Stomach (tissue), 8 donors: ENCODE measurements at regions not wholly inside any gene's neighbourhood (a gene's known extent, or its start where the extent isn't known, plus 50 kb on each side); places are given as distances from the start of the nearest gene placed in this dataset.
"Not testable (repeated sequence)": the region's sequence is repeated elsewhere in the genome, so short reads cannot be mapped to it uniquely, and the experiment has no call there.

Source experiments
- DNase-seq, 2 donors: peaks; one replicate each; pipeline versions ENCODE4 v3.0.0 to v3.0.0-alpha.2; 2013 to 2019
- H3K27ac ChIP-seq, 5 donors: fragments of 200-600 bp in 4 of 5; sonication (generic) in 4 of 5; one replicate each; pipeline ENCODE4 v1.5.1; 2013 to 2019; ENCODE audit warnings: mild to moderate bottlenecking in 1 of 5, moderate library complexity in 1 of 5
- H3K27me3 ChIP-seq, 3 donors: fragments of 200-600 bp; sonication (generic); one replicate each; pipeline ENCODE4 v1.5.1; 2017 to 2019; ENCODE audit warnings: mixed run types in 1 of 3
- H3K36me3 ChIP-seq, 4 donors: fragments of 200-600 bp; sonication (generic); 1 replicate in 3 of 4; 2 replicates in 1 of 4; pipeline ENCODE4 v1.5.1; 2016 to 2019
- H3K4me1 ChIP-seq, 4 donors: fragments of 200-600 bp; sonication (generic); one replicate each; pipeline ENCODE4 v1.5.1; 2016 to 2019
- H3K4me3 ChIP-seq, 4 donors: fragments of 200-600 bp; sonication (generic) in 3 of 4; one replicate each; pipeline ENCODE4 v1.5.1; 2016 to 2019; ENCODE audit warnings: mild to moderate bottlenecking in 1 of 4
- H3K9me3 ChIP-seq, 4 donors: fragments of 200-600 bp; sonication (generic); one replicate each; pipeline ENCODE4 v1.5.1; 2016 to 2019
- CTCF ChIP-seq, 7 experiments: fragments of 450-650 bp in 4 of 7; fragments of 200-600 bp in 3 of 7; sonication (generic) in 3 of 7; IDR thresholded peaks; one replicate each; pipeline ENCODE4 v1.5.1; 2016 to 2019; ENCODE audit warnings: antibody characterized with exemption in 7 of 7, control low read depth in 2 of 7, mild to moderate bottlenecking in 1 of 7
- EP300 ChIP-seq: sonication (generic); formaldehyde crosslinking; IDR thresholded peaks from one replicate; pipeline ENCODE4 v1.6.1; 2017; ENCODE audit warnings: antibody characterized with exemption
- POLR2A ChIP-seq, 4 donors: fragments of 450-650 bp; IDR thresholded peaks; one replicate each; pipeline ENCODE4 v1.6.1; 2016; ENCODE audit warnings: antibody characterized with exemption in 4 of 4, control low read depth in 2 of 4, mild to moderate bottlenecking in 1 of 4, moderate library complexity in 1 of 4
- POLR2AphosphoS5 ChIP-seq, 3 donors: sonication (generic); formaldehyde crosslinking; IDR thresholded peaks; one replicate each; pipeline ENCODE4 v1.6.1; 2016; ENCODE audit warnings: antibody characterized with exemption in 3 of 3
- WGBS, 5 donors: extraction: QIAGEN DNeasy Blood & Tissue Kit in 3 of 5; methylation state at CpG; one replicate each; pipeline versions ENCODE4 v1.1.5 to v1.1.7; 2013 to 2018; 5-methylcytosine and 5-hydroxymethylcytosine counted together
- intact Hi-C: fragments of 100-400 bp; cut with DNase I; formaldehyde crosslinking; loops from one replicate; pipeline ENCODE4 v1.15.1; 2023; ENCODE audit warnings: low total_unique reads
- donor health status: healthy with polysubstance abuse.
- donor health status: Bipolar disorder and iron deficiency.
- donor health status: healthy.

- Histone ChIP-seq H3K9me3 (no peaks in the 10 kb centered on the region), H3K27ac (no peak overlapping the region), H3K27me3 (no peaks in the 10 kb centered on the region), H3K36me3 (no peaks in the 10 kb centered on the region), H3K4me1 (peaks cover 0 to 9% (median 6%) of the 10 kb centered on the region in 4 donors), H3K4me3 (no peak overlapping the region)
- WGBS, 5 donors, result 93 to 97% (median 96%) methylated on average over 10 of the region's 10 CpGs
- intact Hi-C loops, result no loop called here
- TF ChIP-seq POLR2A (IDR thresholded peaks at IDR 0.05), result no peak
- TF ChIP-seq CTCF (IDR thresholded peaks at IDR 0.05), result no peak
- TF ChIP-seq POLR2AphosphoS5 (IDR thresholded peaks at IDR 0.05), result no peak
- TF ChIP-seq EP300, result no peak
- DNase-seq, result no peak
Measured at GRCh38 chr12:116667752-116668151, 70.1 kb downstream of the SPRING1 start.

GRCh38 chr12:116666829-116667228 is 71.0 kb downstream of the SPRING1 start:
- H3K4me3 ChIP-seq, H3K9me3 ChIP-seq, DNase-seq, H3K27me3 ChIP-seq, H3K27ac ChIP-seq, intact Hi-C loops, H3K36me3 ChIP-seq: not testable (repeated sequence)
- peaks cover 0 to 15% (median 9%) of the 10 kb centered on the region in 4 donors for H3K4me1 ChIP-seq
- WGBS, 5 donors, result 90 to 96% (median 93%) methylated on average over 8 of the region's 8 CpGs

GRCh38 chr12:116666305-116666673 is 71.6 kb downstream of the SPRING1 start:
- Histone ChIP-seq H3K4me1 (peaks cover 0 to 15% (median 9%) of the 10 kb centered on the region in 4 donors), H3K9me3 (no peaks in the 10 kb centered on the region), H3K4me3 (no peak overlapping the region), H3K36me3 (no peaks in the 10 kb centered on the region), H3K27ac (no peak overlapping the region), H3K27me3 (no peaks in the 10 kb centered on the region)
- TF ChIP-seq POLR2AphosphoS5 (IDR thresholded peaks at IDR 0.05), result no peak
- no peak for TF ChIP-seq POLR2A (IDR thresholded peaks at IDR 0.05)
- TF ChIP-seq EP300, result no peak
- no peak for TF ChIP-seq CTCF (IDR thresholded peaks at IDR 0.05)
- WGBS, 5 donors, result 78 to 92% (median 82%) methylated on average over 10 of the region's 10 CpGs
- intact Hi-C loops, result no loop called here
- DNase-seq, result no peak

- DNase-seq, result no peak
- Histone ChIP-seq H3K4me3 (no peak overlapping the region), H3K4me1 (peaks cover 0 to 15% (median 9%) of the 10 kb centered on the region in 4 donors), H3K36me3 (no peaks in the 10 kb centered on the region), H3K27ac (no peak overlapping the region), H3K9me3 (no peaks in the 10 kb centered on the region), H3K27me3 (no peaks in the 10 kb centered on the region)
- 65 to 81% (median 79%) methylated on average over 15 of the region's 15 CpGs for WGBS, 5 donors
- intact Hi-C loops, result no loop called here
- TF ChIP-seq CTCF (IDR thresholded peaks at IDR 0.05) (no peak), EP300 (no peak), POLR2A (IDR thresholded peaks at IDR 0.05) (no peak), POLR2AphosphoS5 (IDR thresholded peaks at IDR 0.05) (no peak)
Measured at GRCh38 chr12:116665666-116666304, 72.1 kb downstream of the SPRING1 start.

- 84 to 94% (median 91%) methylated on average over 4 of the region's 4 CpGs for WGBS, 5 donors
- TF ChIP-seq POLR2A (IDR thresholded peaks at IDR 0.05) (no peak), POLR2AphosphoS5 (IDR thresholded peaks at IDR 0.05) (no peak), CTCF (IDR thresholded peaks at IDR 0.05) (no peak), EP300 (no peak)
- no peak for DNase-seq
- Histone ChIP-seq H3K27ac (no peak overlapping the region), H3K4me3 (no peak overlapping the region), H3K27me3 (no peaks in the 10 kb centered on the region), H3K36me3 (no peaks in the 10 kb centered on the region), H3K4me1 (peaks cover under 1 to 19% (median 17%) of the 10 kb centered on the region in 4 donors), H3K9me3 (no peaks in the 10 kb centered on the region)
- intact Hi-C loops, result no loop called here
Measured at GRCh38 chr12:116664085-116664484, 73.8 kb downstream of the SPRING1 start.
